ENCODE measurements at regions not wholly inside any gene's neighbourhood (a gene's known extent, or its start where the extent isn't known, plus 50 kb on each side); places are given as distances from the start of the nearest gene placed in this dataset.

- TF ChIP-seq TAF7 (optimal IDR thresholded peaks at IDR 0.05; ENCODE audit: borderline replicate concordance, low read depth, low read length) (no peak), SUZ12 (IDR thresholded peaks at IDR 0.05; ENCODE audit: low read length) (no peak), SAP30 (IDR thresholded peaks at IDR 0.05; ENCODE audit: insufficient read depth, insufficient replicate concordance, low read length) (no peak), PHF8 (conservative IDR thresholded peaks at IDR 0.05; ENCODE audit: low read depth, low read length) (no peak)
These were observed 85.0 kb downstream of the ATP1A1 start (continued) for GRCh38 chr1:116457946-116458604.
